Stimulated activated CD8-positive, alpha-beta memory T cell treated with anti-CD3 and anti-CD28 coated beads, Interleukin-7, amount 100 ng/mL, for 1 hour (primary cell): ENCODE measurements at regions not wholly inside any gene's neighbourhood (a gene's known extent, or its start where the extent isn't known, plus 50 kb on each side); places are given as distances from the start of the nearest gene placed in this dataset.
"Not testable (repeated sequence)": the region's sequence is repeated elsewhere in the genome, so short reads cannot be mapped to it uniquely, and the experiment has no call there.

Experiments used
- DNase-seq, 2 donors: peaks; one replicate each; pipeline ENCODE4 v3.0.0-alpha.2; 2020; ENCODE audit warnings: low read depth in 2 of 2

GRCh38 chr2:17255071-17255470, 263.2 kb downstream of the RAD51AP2 start:
- DNase-seq = no peak

GRCh38 chr2:17254421-17254820, 263.8 kb downstream of the RAD51AP2 start:
- DNase-seq = no peak

- DNase-seq = no peak
Measured at GRCh38 chr2:17252258-17252657, 266.0 kb downstream of the RAD51AP2 start.

- DNase-seq = no peak
Measured at GRCh38 chr2:17251171-17251570, 267.1 kb downstream of the RAD51AP2 start.

GRCh38 chr2:17249249-17249648, 269.0 kb downstream of the RAD51AP2 start:
- no peak for DNase-seq

GRCh38 chr2:17245906-17246305, 272.3 kb downstream of the RAD51AP2 start:
- no peak for DNase-seq

- DNase-seq = no peak
Measured at GRCh38 chr2:17242813-17243485, 275.3 kb downstream of the RAD51AP2 start.

GRCh38 chr2:17239550-17239949, 278.7 kb downstream of the RAD51AP2 start:
- DNase-seq = no peak

- no peak for DNase-seq
Measured at GRCh38 chr2:17235167-17235566, 283.1 kb downstream of the RAD51AP2 start.

GRCh38 chr2:17232776-17233556, 285.3 kb downstream of the RAD51AP2 start:
- no peak for DNase-seq

- no peak for DNase-seq
Measured at GRCh38 chr2:17231394-17231965, 286.8 kb downstream of the RAD51AP2 start.

GRCh38 chr2:17229414-17229813, 288.8 kb downstream of the RAD51AP2 start:
- DNase-seq = no peak

- no peak for DNase-seq
Measured at GRCh38 chr2:17228461-17228860, 289.8 kb downstream of the RAD51AP2 start.

GRCh38 chr2:17227856-17228255, 290.4 kb downstream of the RAD51AP2 start:
- DNase-seq = no peak

GRCh38 chr2:17226941-17227490, 291.2 kb downstream of the RAD51AP2 start:
- DNase-seq = no peak

- no peak for DNase-seq
Measured at GRCh38 chr2:17223211-17223610, 295.0 kb downstream of the RAD51AP2 start.

- no peak for DNase-seq
Measured at GRCh38 chr2:17208511-17208910, 309.7 kb downstream of the RAD51AP2 start.

- no peak for DNase-seq
Measured at GRCh38 chr2:17206771-17207170, 311.5 kb downstream of the RAD51AP2 start.

- DNase-seq = not testable (repeated sequence)
Measured at GRCh38 chr2:17204214-17204613, 314.0 kb downstream of the RAD51AP2 start.

GRCh38 chr2:17202628-17203027, 315.6 kb downstream of the RAD51AP2 start:
- DNase-seq = not testable (repeated sequence)

- DNase-seq = no peak
Measured at GRCh38 chr2:17199741-17200140, 318.5 kb downstream of the RAD51AP2 start.

GRCh38 chr2:17196380-17196779, 321.9 kb downstream of the RAD51AP2 start:
- DNase-seq = no peak

GRCh38 chr2:17195016-17195415, 323.2 kb downstream of the RAD51AP2 start:
- no peak for DNase-seq
